DMS79 (cell line): ENCODE measurements at regions not wholly inside any gene's neighbourhood (a gene's known extent, or its start where the extent isn't known, plus 50 kb on each side); places are given as distances from the start of the nearest gene placed in this dataset.
"Not testable (repeated sequence)": the region's sequence is repeated elsewhere in the genome, so short reads cannot be mapped to it uniquely, and the experiment has no call there.

Source experiments
- DNase-seq: peaks from one replicate; lab custom pipeline; 2025; lab: John Stamatoyannopoulos, UW

GRCh38 chr3:178095522-178095921, 440.7 kb upstream of the KCNMB2 start:
- no peak for DNase-seq

GRCh38 chr3:178096955-178097354, 439.3 kb upstream of the KCNMB2 start:
- no peak for DNase-seq

- DNase-seq = no peak
Observed at GRCh38 chr3:178097576-178097975, 438.7 kb upstream of the KCNMB2 start.

GRCh38 chr3:178099274-178099673, 437.0 kb upstream of the KCNMB2 start:
- DNase-seq = no peak

- DNase-seq = no peak
Observed at GRCh38 chr3:178099862-178100261, 436.4 kb upstream of the KCNMB2 start.

GRCh38 chr3:178100908-178101307, 435.3 kb upstream of the KCNMB2 start:
- DNase-seq = no peak

- no peak for DNase-seq
Observed at GRCh38 chr3:178103140-178103539, 433.1 kb upstream of the KCNMB2 start.

- no peak for DNase-seq
Observed at GRCh38 chr3:178107804-178108203, 428.4 kb upstream of the KCNMB2 start.

- DNase-seq = no peak
Observed at GRCh38 chr3:178109691-178110090, 426.5 kb upstream of the KCNMB2 start.

GRCh38 chr3:178112134-178112533, 424.1 kb upstream of the KCNMB2 start:
- DNase-seq = no peak

- not testable (repeated sequence) for DNase-seq
Observed at GRCh38 chr3:178112552-178112951, 423.7 kb upstream of the KCNMB2 start.

- DNase-seq = no peak
Observed at GRCh38 chr3:178117641-178118040, 418.6 kb upstream of the KCNMB2 start.

GRCh38 chr3:178119608-178120295, 416.5 kb upstream of the KCNMB2 start:
- DNase-seq = not testable (repeated sequence)

- DNase-seq = no peak
Observed at GRCh38 chr3:178120367-178120766, 415.9 kb upstream of the KCNMB2 start.

- no peak for DNase-seq
Observed at GRCh38 chr3:178126686-178127085, 409.6 kb upstream of the KCNMB2 start.

GRCh38 chr3:178127221-178127620, 409.0 kb upstream of the KCNMB2 start:
- no peak for DNase-seq

GRCh38 chr3:178129109-178129508, 407.1 kb upstream of the KCNMB2 start:
- no peak for DNase-seq

- DNase-seq = no peak
Observed at GRCh38 chr3:178131801-178132200, 404.4 kb upstream of the KCNMB2 start.

- DNase-seq = no peak
Observed at GRCh38 chr3:178137206-178137605, 399.0 kb upstream of the KCNMB2 start.

GRCh38 chr3:178137831-178138230, 398.4 kb upstream of the KCNMB2 start:
- no peak for DNase-seq

- no peak for DNase-seq
Observed at GRCh38 chr3:178139116-178139515, 397.1 kb upstream of the KCNMB2 start.

GRCh38 chr3:178140531-178141304, 395.5 kb upstream of the KCNMB2 start:
- no peak for DNase-seq

- not testable (repeated sequence) for DNase-seq
Observed at GRCh38 chr3:178141305-178141684, 394.9 kb upstream of the KCNMB2 start.

- no peak for DNase-seq
Observed at GRCh38 chr3:178146406-178146831, 389.8 kb upstream of the KCNMB2 start.
